NCI-H2029 (cell line): ENCODE measurements at regions not wholly inside any gene's neighbourhood (a gene's known extent, or its start where the extent isn't known, plus 50 kb on each side); places are given as distances from the start of the nearest gene placed in this dataset.
"Not testable (repeated sequence)": the region's sequence is repeated elsewhere in the genome, so short reads cannot be mapped to it uniquely, and the experiment has no call there.

Experiments
- DNase-seq: peaks from one replicate; lab custom pipeline; 2025; lab: John Stamatoyannopoulos, UW

- no peak for DNase-seq
Observed at GRCh38 chr4:186979961-186980745, 256.5 kb upstream of the FAT1 start.

DNA sequence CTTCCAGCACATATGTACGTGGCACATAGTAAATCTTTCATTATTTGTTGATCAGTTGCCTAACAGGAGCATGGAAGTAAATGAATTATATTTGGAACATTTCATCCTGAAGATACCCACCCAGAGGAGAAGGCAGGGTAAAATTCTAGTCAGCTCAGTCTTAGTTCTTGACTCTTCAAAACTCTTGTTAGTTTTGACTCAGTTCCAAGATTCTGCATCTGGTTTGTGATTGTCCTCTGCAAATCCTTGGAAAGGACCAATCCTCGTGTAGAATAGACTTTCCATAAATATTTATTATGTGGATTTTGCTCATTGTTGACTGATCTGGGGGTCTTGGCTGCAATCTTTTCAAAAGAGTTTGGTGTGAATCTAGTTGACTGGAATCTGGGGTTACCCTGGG lies 257.5 kb upstream of the FAT1 start:
- DNase-seq: no peak

- no peak for DNase-seq
Observed at GRCh38 chr4:186982160-186982559, 258.5 kb upstream of the FAT1 start.

GRCh38 chr4:186984105-186984644 lies 260.5 kb upstream of the FAT1 start:
- no peak for DNase-seq

- DNase-seq: no peak
Observed at GRCh38 chr4:186999686-187000085, 276.0 kb upstream of the FAT1 start.

GRCh38 chr4:187000281-187000680 lies 276.6 kb upstream of the FAT1 start:
- no peak for DNase-seq

GRCh38 chr4:187002133-187002532 lies 278.5 kb upstream of the FAT1 start:
- not testable (repeated sequence) for DNase-seq

- DNase-seq: no peak
Observed at GRCh38 chr4:187004628-187005027, 281.0 kb upstream of the FAT1 start.

- DNase-seq: no peak
Observed at GRCh38 chr4:187006189-187006618, 282.5 kb upstream of the FAT1 start.

DNA sequence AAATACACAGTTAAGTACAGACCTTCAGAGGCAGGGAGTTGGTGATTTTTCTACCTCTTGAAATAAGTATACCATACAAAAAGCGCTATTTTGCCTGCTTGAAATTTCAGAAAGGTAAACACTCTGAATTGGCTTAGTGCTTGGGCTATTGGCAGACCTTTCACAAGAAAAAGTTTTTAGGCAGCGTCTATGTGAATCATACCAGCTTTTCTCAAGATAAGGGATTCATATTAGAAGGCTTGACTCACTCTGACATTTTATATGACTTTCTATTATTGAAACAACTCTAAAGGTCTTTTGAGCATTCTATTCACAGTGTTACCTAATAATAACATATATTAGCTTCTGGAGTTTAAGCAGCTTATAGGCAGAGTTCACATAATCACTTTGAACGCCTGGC lies 286.4 kb upstream of the FAT1 start:
- no peak for DNase-seq

- no peak for DNase-seq
Observed at GRCh38 chr4:187016101-187016500, 292.4 kb upstream of the FAT1 start.

DNA sequence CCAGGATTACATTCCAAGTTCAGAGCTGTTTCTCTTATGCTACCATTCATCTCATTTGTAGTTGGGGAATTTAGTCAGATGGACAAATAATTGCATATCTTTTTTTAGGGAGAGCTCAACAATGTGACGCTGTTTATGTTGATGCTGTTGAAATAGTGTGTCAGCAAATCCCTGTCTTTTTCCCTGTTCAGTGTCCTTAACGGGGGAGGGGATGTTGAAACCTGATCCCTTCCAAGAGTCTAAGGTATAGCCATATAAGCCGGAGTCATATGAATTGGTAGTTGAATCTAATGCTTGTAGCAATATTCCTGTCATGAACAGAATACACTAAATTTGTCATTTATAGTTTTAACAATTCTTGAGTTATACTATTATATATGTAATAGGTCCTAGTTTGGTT lies 293.5 kb upstream of the FAT1 start:
- no peak for DNase-seq

- no peak for DNase-seq
Observed at GRCh38 chr4:187019896-187020295, 296.2 kb upstream of the FAT1 start.

DNA sequence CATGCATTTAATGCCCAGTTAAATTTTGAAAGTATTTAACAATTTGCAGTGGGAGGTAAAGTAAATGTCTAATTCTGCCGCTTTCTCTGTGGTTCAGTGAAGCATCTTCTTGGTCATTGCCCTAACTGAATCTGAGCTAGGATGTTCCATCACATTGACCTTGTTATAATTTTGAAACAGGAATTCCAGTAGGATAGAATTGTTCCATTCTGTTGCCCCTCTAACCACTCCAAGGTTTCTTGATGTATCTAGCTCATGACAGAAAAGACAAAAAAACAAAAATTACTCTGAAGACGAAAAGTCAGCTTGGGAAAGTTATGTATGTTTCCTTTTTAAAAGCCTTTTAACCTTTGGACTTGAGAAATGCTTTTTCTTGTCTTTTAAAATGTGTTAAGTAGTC lies 297.0 kb upstream of the FAT1 start:
- no peak for DNase-seq

GRCh38 chr4:187021436-187022205 lies 298.0 kb upstream of the FAT1 start:
- no peak for DNase-seq

- DNase-seq: no peak
Observed at GRCh38 chr4:187027272-187027671, 303.6 kb upstream of the FAT1 start.

DNA sequence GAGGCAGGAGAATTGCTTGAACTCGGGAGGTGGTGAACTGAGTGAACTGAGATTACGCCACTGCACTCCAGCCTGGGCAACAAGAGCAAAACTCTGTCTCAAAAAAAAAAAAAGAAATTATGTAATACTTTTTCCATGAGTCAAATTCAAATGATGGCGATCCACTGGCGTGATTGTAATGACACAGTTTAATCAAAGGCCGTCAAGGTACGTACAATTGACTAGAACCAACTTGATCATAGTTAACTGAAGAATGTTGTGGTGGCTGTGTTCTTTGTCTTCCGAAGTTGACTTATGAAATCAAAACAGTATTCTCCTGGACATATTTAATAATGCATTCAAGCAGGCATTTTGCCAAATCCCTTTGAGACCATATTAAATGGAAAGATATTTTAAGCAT lies 318.6 kb upstream of the FAT1 start:
- no peak for DNase-seq

DNA sequence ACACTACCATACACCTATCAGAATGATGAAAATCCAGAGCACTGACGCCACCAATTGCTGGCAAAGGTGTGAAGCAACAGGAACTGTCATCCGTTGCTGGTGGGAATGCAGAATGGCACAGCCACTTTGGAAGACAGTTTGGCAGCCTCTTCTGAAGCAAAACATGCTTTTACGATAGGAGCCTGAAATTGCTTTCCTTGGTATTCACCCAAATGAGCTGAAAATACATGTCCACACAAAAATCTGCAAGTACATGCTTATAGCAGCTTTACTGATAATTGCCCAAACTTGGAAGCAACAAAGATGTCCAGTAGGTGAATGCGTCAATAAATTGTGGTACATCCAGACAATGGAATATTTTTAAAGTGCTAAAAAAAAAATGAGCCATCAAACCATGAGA lies 322.8 kb upstream of the FAT1 start:
- no peak for DNase-seq

DNA sequence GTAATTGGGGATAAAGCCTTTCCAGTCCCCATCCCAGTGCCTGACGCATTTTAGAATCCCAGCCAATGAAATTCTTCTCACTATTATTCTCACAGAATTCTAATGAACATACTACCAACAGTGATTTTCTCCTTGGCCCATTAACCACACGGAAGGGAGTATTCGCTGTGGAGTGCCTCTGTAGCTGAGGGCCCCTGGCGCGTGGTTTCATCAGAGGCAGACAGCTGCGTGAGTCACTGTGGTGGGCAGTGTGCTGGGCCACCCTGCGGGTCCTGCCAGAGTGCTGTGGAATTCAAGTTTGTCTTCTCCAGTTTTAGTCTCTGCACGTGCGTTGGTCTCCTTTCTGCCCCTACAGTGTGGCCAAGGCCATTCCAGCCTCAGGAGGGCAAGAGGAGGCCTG lies 335.4 kb upstream of the FAT1 start:
- no peak for DNase-seq

- DNase-seq: no peak
Observed at GRCh38 chr4:187059895-187060294, 336.2 kb upstream of the FAT1 start.

DNA sequence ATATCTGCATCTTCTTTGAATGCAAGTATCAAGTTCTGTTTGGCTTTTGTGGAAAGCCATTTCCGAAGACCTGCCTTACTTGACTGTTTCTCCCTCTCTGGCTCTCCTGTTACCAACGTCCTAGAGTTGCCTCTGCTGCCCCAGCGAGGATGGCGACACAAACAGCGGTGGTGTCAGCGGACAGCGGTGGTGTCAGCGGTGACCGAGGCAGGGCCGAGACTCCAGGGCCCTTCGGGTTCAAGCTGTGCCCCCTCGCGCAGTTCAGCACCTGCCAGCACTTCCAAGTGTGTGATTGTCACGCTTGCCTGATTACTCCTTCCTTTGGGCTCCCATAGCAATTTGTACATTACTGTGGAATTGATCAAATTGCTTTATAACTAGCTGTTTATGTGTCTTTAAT lies 336.9 kb upstream of the FAT1 start:
- DNase-seq: no peak

DNA sequence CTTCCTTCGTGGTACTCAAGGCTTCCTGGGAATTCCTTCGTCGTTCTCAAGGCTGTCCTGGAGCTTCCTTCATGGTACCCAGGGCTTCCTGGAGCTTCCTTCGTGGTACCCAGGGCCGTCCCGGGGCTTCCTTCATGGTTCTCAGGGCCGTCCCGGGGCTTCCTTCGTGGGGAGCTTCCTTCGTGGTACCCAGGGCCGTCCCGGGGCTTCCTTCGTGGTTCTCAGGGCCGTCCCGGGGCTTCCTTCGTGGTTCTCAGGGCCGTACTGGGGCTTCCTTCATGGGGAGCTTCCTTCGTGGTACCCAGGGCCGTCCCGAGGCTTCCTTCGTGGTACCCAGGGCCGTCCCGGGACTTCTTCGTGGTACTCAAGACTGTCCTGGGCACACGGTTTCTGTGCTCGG lies 339.6 kb upstream of the FAT1 start:
- DNase-seq: no peak

DNA sequence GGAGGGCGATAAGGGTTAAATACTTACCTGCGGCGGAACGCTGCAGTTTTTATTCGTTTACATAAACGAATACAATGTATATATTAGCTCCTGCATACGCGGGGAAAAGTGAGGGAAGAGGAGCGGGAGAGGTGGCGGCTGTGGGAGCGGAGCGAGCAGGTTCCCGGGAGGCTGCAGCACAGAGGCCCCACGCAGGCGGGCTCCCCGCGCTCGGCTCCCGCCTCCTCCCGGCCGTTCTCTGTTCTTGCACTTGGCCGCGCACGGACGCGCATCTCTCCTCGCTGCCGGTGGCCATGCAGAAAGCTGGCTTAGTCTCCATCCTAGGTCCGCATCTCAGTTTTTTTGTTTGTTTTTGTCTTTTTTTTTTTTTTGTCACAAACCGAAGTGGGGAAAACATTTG lies 340.4 kb upstream of the FAT1 start:
- DNase-seq: no peak
